Testis (tissue), 2 donors: ENCODE measurements at regions not wholly inside any gene's neighbourhood (a gene's known extent, or its start where the extent isn't known, plus 50 kb on each side); places are given as distances from the start of the nearest gene placed in this dataset.

Experiments used
- POLR2A ChIP-seq: fragments of 450-650 bp; IDR thresholded peaks from one replicate; pipeline ENCODE4 v1.6.1; 2017; ENCODE audit warnings: antibody characterized with exemption, mild to moderate bottlenecking, moderate library complexity
- TF ChIP-seq, protein P1 (sequence below), 3 experiments: fragments of 450-650 bp in 2 of 3; fragments of 200-600 bp in 1 of 3; sonication (generic) in 1 of 3; IDR thresholded peaks; one replicate each; pipeline ENCODE4 v1.5.1; 2016 to 2019; ENCODE audit warnings: antibody characterized with exemption in 3 of 3, mild to moderate bottlenecking in 2 of 3, moderate library complexity in 1 of 3

GRCh38 chr1:67552336-67552759, 122.1 kb upstream of the SERBP1 start:
- no peak for TF ChIP-seq POLR2A
- TF ChIP-seq, protein P1, sequence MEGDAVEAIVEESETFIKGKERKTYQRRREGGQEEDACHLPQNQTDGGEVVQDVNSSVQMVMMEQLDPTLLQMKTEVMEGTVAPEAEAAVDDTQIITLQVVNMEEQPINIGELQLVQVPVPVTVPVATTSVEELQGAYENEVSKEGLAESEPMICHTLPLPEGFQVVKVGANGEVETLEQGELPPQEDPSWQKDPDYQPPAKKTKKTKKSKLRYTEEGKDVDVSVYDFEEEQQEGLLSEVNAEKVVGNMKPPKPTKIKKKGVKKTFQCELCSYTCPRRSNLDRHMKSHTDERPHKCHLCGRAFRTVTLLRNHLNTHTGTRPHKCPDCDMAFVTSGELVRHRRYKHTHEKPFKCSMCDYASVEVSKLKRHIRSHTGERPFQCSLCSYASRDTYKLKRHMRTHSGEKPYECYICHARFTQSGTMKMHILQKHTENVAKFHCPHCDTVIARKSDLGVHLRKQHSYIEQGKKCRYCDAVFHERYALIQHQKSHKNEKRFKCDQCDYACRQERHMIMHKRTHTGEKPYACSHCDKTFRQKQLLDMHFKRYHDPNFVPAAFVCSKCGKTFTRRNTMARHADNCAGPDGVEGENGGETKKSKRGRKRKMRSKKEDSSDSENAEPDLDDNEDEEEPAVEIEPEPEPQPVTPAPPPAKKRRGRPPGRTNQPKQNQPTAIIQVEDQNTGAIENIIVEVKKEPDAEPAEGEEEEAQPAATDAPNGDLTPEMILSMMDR (IDR thresholded peaks at IDR 0.05) = no peak
